ENCODE measurements at regions not wholly inside any gene's neighbourhood (a gene's known extent, or its start where the extent isn't known, plus 50 kb on each side); places are given as distances from the start of the nearest gene placed in this dataset.

- TF ChIP-seq CHD7 (IDR thresholded peaks at IDR 0.05; ENCODE audit: low read depth, low read length) = no peak
- no peak for TF ChIP-seq ZBTB49 (CRISPR knock-in tag; IDR thresholded peaks at IDR 0.05; ENCODE audit: borderline replicate concordance)
Observed at GRCh38 chrX:121301356-121301755, 253.9 kb downstream of the GLUD2 start (continued).

All from K562 (cell line).